Retinal pigment epithelial cell (primary cell): ENCODE measurements at regions not wholly inside any gene's neighbourhood (a gene's known extent, or its start where the extent isn't known, plus 50 kb on each side); places are given as distances from the start of the nearest gene placed in this dataset.

Source experiments
- DNase-seq: peaks from one replicate; pipeline ENCODE4 v3.0.0-alpha.2; 2010; ENCODE audit warnings: low read depth
- H3K4me3 ChIP-seq: 2 replicates; pipeline ENCODE4 v1.5.1; 2011; ENCODE audit warnings: mild to moderate bottlenecking, low read length, control low read depth, moderate library complexity
- TF ChIP-seq, protein P1 (sequence below): conservative IDR thresholded peaks from 2 replicates; pipeline ENCODE4 v1.5.1; 2011; ENCODE audit warnings: low read depth, low read length, control low read depth, inconsistent platforms

- DNase-seq = no peak
- no peak overlapping the region for H3K4me3 ChIP-seq
- TF ChIP-seq, protein P1, sequence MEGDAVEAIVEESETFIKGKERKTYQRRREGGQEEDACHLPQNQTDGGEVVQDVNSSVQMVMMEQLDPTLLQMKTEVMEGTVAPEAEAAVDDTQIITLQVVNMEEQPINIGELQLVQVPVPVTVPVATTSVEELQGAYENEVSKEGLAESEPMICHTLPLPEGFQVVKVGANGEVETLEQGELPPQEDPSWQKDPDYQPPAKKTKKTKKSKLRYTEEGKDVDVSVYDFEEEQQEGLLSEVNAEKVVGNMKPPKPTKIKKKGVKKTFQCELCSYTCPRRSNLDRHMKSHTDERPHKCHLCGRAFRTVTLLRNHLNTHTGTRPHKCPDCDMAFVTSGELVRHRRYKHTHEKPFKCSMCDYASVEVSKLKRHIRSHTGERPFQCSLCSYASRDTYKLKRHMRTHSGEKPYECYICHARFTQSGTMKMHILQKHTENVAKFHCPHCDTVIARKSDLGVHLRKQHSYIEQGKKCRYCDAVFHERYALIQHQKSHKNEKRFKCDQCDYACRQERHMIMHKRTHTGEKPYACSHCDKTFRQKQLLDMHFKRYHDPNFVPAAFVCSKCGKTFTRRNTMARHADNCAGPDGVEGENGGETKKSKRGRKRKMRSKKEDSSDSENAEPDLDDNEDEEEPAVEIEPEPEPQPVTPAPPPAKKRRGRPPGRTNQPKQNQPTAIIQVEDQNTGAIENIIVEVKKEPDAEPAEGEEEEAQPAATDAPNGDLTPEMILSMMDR = no peak
Measured at GRCh38 chr11:101401245-101401644, 182.6 kb downstream of the TRPC6 start.

GRCh38 chr11:101397979-101398378 is 185.8 kb downstream of the TRPC6 start:
- TF ChIP-seq, protein P1 = no peak
- DNase-seq = no peak
- no peak overlapping the region for H3K4me3 ChIP-seq

DNA sequence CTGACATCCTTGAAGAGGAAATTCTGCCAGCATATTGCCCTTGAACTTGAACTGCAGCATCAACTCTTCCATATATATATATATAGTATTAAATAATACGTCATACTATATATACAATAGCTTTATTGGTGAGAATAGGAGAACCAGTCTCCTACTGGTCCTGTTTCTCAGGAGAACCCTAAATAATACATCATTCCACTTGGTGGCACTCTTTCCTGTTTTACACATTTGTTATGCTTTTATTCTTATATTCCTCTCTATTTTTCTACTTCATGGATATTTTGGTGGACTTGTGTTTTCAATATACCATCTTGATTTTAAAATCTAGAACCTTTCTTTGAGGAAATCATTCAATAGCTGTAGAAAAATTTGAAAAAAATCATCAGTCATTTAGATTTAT is 193.3 kb downstream of the TRPC6 start:
- TF ChIP-seq, protein P1 = peak; percentile 30
- DNase-seq = no peak

DNA sequence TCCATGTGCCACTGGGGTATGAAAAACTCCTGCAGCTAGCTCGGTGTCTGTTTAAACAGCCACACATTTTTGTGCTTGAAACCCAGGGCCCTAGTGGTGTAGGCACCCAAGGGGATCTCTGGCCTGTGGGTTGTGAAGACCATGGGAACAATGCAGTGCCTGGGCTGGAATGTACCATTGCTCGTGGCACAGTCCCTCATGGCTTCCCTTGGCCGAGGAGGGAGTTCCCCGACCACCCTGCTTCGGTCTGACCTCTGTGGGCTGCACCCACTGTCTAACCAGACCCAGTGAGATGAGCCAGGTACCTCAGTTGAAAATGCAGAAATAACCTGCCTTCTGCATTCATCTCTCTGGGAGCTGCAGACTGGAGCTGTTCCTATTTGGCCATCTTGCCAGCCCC is 214.0 kb downstream of the TRPC6 start:
- TF ChIP-seq, protein P1 = no peak
- H3K4me3 ChIP-seq = no peak overlapping the region
- no peak for DNase-seq

More for the DNA sequence above, 193.3 kb downstream of the TRPC6 start:
- H3K4me3 ChIP-seq = no peak overlapping the region

DNA sequence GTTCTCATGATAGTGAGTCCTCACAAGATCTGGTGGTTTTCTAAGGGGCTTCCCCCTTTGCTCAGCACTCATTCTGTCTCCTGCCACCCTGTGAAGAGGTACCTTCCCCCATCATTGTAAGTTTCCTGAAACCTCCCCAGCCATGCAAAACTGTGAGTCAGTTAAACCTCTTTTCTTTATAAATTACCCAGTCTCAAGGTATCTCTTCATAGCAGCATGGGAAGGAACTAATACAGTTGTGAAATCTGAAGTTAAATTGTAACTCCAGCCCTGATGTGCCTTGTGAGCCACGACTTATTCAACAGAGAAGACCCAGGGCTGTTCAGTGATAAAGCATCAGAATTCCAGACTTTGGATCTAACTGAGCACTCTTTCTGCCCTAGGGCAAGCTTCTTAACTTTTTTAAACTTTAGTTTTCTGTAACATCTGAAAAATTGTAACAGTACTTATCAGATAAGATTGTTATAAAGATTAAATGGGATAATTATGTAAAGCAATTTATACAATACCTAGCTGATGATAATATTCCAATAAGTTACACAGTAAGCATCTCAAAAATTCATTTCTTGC is 220.0 kb downstream of the TRPC6 start:
- DNase-seq = no peak
- TF ChIP-seq, protein P1 = no peak
- no peak overlapping the region for H3K4me3 ChIP-seq

- no peak for DNase-seq
- no peak overlapping the region for H3K4me3 ChIP-seq
- TF ChIP-seq, protein P1 = no peak
Measured at GRCh38 chr11:101362643-101363042, 221.2 kb downstream of the TRPC6 start.

GRCh38 chr11:101357771-101358170 is 226.0 kb downstream of the TRPC6 start:
- TF ChIP-seq, protein P1 = no peak
- no peak overlapping the region for H3K4me3 ChIP-seq
- no peak for DNase-seq
